ENCODE measurements at regions not wholly inside any gene's neighbourhood (a gene's known extent, or its start where the extent isn't known, plus 50 kb on each side); places are given as distances from the start of the nearest gene placed in this dataset.

DNA sequence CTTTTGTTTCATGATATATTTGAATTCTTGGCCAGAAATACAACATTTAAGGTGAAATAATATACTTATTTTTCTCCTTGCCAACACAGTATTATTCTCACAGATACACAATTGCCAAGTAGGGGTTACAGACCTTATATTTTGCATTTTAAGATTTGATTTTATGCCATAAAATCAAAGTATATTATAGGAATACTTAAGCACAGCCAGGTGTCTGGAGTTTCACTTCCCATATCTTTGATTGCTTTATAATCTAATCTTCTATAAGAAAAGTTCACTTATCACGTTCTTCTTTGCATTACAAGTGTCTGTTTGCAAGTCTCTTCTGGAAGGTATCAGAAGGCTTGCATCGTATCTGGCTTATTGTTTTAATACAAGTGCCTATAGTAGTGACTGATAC is 327.7 kb upstream of the MANEA start:
- no peak for TF ChIP-seq CTCF (IDR thresholded peaks at IDR 0.05)
- no peak for ATAC-seq (ENCODE audit: low FRiP score)
- DNase-seq (ENCODE audit: low spot score) = no peak

DNA sequence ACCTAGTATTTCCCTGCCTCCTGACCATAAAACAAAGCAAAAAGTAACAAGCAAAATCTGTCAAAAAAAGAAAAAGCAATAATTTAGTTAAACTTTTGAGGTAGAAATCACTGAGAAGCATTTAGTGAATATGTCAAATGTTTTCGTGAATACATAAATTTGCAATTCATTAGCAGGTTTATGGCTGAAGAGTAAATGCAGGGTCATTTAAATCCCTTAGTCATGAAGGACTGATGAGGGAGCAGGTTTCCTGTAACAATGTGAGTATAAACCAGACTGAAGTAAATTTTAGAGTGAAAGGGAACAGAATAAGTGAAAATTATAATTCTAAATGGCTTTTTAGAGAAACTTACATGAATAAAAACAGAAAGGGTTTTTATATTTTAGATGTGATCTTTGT is 313.5 kb upstream of the MANEA start:
- DNase-seq (ENCODE audit: low spot score) (no peak), ATAC-seq (ENCODE audit: low FRiP score) (no peak)
- no peak for TF ChIP-seq CTCF (IDR thresholded peaks at IDR 0.05)

- DNase-seq (ENCODE audit: low spot score) = no peak
- TF ChIP-seq CTCF (IDR thresholded peaks at IDR 0.05) = no peak
- ATAC-seq (ENCODE audit: low FRiP score) = no peak
Observed at GRCh38 chr6:95266537-95267258, 310.6 kb upstream of the MANEA start.

- no peak for TF ChIP-seq CTCF (IDR thresholded peaks at IDR 0.05)
- ATAC-seq (ENCODE audit: low FRiP score) (no peak), DNase-seq (ENCODE audit: low spot score) (no peak)
Observed at GRCh38 chr6:95274686-95275235, 302.6 kb upstream of the MANEA start.

GRCh38 chr6:95279616-95280015 is 297.7 kb upstream of the MANEA start:
- TF ChIP-seq CTCF (IDR thresholded peaks at IDR 0.05) = no peak
- no peak for DNase-seq (ENCODE audit: low spot score)
- ATAC-seq (ENCODE audit: low FRiP score) = no peak

DNA sequence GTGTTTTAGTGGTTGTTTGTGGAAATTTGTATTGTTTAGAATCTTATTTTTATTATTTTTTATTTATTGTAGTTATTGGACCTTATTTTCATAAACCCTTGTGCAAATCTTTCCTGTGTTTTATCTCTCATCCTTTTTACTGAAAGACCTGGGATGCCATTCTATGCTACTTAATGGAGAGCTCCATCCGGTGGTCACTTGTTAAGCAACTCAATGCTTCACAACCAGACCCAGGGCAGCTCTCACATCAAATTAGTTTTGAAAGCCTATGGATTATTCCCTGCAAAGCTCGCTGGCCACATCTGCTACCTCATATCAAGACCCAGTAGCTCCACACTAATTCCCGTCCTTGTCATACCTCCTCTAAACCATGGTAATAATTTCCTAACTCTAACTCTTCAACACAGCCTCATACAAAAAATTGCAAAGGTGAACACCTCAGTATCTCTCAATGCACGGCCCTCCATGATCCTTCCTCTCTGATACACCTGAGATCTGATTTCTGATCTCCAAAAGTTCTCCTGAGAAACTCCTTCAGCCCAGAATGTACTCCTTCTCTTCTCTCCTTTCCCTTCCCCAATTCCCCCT is 296.6 kb upstream of the MANEA start:
- no peak for TF ChIP-seq CTCF (IDR thresholded peaks at IDR 0.05)
- DNase-seq (ENCODE audit: low spot score) = no peak
- ATAC-seq (ENCODE audit: low FRiP score) = no peak

DNA sequence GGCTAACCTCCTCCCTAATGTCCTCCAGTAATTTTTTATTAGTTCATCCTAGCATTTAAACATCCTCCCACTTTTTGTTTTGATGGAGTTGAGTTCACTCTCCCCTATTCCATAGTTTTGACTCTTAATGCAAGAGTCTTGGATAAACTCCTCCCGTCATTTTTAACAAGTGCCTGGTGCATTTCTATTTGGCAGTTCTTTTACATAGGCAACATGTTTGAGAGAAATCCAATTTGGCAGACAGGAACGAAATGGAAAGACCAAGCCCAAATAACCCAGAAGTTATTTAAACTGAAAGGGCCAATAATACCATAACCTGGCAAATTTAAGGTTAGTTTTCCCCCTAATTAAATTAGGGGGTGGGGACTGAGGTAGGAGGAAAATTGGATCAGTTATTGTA is 291.5 kb upstream of the MANEA start:
- DNase-seq (ENCODE audit: low spot score) (no peak), ATAC-seq (ENCODE audit: low FRiP score) (no peak)
- no peak for TF ChIP-seq CTCF (IDR thresholded peaks at IDR 0.05)

Data from omental fat pad (tissue), 3 donors.